MM.1S (cell line): ENCODE measurements at regions not wholly inside any gene's neighbourhood (a gene's known extent, or its start where the extent isn't known, plus 50 kb on each side); places are given as distances from the start of the nearest gene placed in this dataset.

Source experiments
- EZH2 ChIP-seq: fragments of 300-600 bp; sonication (generic); optimal IDR thresholded peaks from 2 replicates; pipeline ENCODE3; 2017; ENCODE audit warnings: low read depth, mild to moderate bottlenecking, antibody characterized with exemption, low read length, mixed read lengths
- EZH2phosphoT487 ChIP-seq: fragments of 300-600 bp; sonication (generic); IDR thresholded peaks from 2 replicates; pipeline ENCODE4 v1.6.1; 2018; ENCODE audit warnings: antibody characterized with exemption, low read length
- TF ChIP-seq, protein P1 (sequence below): fragments of 300-600 bp; sonication (generic); IDR thresholded peaks from 2 replicates; pipeline ENCODE4 v1.5.1; 2016; ENCODE audit warnings: antibody characterized with exemption, low read length, mixed read lengths

DNA sequence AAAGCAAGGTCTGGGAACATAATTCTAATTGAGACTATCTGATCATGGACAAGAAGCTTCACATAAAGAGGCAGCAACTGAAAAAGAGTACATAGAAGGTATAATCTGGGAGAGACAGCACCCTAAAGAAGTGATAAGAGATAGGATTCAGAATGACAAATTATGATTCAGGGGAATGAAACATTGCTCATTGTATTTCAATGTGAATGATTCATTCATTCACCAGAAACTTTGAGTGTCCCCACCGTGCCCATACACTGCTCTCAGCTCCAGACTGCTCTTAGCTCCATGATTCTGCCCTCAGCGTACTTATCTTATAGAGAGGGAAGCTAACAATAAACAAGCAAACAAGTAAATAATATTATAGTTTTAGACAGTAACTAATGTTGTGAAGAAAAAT, 329.3 kb upstream of the IRAK1BP1 start:
- TF ChIP-seq EZH2 (no peak), EZH2phosphoT487 (no peak)
- TF ChIP-seq, protein P1, sequence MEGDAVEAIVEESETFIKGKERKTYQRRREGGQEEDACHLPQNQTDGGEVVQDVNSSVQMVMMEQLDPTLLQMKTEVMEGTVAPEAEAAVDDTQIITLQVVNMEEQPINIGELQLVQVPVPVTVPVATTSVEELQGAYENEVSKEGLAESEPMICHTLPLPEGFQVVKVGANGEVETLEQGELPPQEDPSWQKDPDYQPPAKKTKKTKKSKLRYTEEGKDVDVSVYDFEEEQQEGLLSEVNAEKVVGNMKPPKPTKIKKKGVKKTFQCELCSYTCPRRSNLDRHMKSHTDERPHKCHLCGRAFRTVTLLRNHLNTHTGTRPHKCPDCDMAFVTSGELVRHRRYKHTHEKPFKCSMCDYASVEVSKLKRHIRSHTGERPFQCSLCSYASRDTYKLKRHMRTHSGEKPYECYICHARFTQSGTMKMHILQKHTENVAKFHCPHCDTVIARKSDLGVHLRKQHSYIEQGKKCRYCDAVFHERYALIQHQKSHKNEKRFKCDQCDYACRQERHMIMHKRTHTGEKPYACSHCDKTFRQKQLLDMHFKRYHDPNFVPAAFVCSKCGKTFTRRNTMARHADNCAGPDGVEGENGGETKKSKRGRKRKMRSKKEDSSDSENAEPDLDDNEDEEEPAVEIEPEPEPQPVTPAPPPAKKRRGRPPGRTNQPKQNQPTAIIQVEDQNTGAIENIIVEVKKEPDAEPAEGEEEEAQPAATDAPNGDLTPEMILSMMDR: no peak
